HG03354 (cell line): ENCODE measurements at regions not wholly inside any gene's neighbourhood (a gene's known extent, or its start where the extent isn't known, plus 50 kb on each side); places are given as distances from the start of the nearest gene placed in this dataset.

Source experiments
- ATAC-seq: cut with Tn5 transposase; IDR thresholded peaks from one replicate; pipeline ENCODE4 v1.9.1; 2021; ENCODE audit warnings: mild to moderate bottlenecking; ENCODE audit not compliant: unreplicated experiment, poor library complexity, severe bottlenecking

DNA sequence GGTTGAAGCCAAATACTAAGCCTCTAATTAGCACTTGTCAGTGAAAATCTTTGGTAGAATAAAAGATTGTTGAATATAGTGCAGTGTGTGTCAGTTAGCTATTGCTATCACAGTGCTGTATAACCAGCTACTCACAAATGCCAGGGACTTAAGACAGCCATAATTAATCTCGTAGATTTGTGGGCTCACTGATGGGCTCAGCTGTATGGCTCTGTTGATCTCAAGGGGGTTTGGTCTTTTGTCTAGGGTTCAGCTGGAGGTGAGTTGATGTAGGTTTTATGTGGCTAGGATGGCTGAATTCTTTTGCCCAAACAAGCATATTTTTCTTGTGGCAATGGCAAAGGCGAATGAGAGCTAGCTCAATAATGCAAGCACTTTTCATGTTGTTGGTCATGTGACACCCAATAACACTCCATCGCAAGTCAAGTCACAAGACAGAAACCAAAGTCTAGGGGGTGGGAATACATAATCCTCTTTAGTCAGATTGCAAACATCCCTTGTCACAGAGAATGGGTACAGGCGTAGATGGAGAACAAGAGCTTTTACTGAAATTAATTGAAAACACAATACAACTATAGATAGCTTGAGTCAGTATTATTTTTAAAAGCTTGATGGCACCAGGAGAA, 121.7 kb upstream of the EDNRB start:
- ATAC-seq: no peak

DNA sequence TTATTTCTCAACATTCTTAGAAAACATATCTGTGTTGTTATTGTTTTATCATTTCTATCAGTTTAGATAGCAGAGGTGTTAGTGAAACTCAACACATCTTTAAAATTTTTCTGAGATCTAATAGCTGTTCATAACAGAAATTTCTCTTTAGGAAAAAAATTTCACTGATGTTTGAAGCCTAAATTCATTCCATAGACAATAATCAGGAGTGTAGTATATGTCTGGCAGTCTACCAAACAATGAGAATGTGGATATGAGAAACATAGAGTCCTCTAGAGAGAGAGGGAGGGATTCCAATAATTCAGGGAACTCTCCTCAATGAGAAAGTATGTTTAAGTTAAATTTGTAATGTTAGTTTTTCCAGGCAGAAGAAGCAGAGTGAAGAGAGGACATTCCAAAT, 118.2 kb upstream of the EDNRB start:
- no peak for ATAC-seq

- ATAC-seq: no peak
Observed at GRCh38 chr13:78035500-78035899, 116.9 kb upstream of the EDNRB start.

- no peak for ATAC-seq
Observed at GRCh38 chr13:78033509-78033908, 114.9 kb upstream of the EDNRB start.

GRCh38 chr13:78032132-78032531, 113.5 kb upstream of the EDNRB start:
- no peak for ATAC-seq

DNA sequence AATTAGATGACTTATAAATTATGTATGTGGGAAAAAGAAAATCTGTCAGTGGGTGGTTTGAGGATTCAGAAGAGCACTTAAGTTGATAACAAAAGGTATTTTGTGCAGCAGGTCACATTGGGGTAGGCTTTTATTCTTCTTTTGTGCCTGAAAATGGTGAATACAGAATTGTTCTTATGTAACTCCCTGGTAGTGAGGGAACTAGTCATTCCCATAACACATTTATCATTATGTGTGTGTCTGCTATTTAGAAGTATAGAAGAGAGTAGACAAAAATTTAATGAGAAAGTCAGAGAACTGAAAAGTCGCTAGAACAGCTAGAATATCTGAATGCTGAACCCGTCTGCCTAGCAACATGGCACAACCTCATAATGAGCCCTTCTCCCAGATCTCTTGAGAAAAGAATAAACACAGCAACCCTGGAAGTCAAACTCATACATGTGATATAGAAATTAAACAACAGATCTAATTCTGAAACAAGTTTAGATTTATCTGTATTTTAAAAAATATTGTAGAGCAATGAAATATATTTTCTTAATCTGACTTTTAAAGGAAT, 111.8 kb upstream of the EDNRB start:
- ATAC-seq: no peak

- no peak for ATAC-seq
Observed at GRCh38 chr13:78029901-78030300, 111.3 kb upstream of the EDNRB start.

DNA sequence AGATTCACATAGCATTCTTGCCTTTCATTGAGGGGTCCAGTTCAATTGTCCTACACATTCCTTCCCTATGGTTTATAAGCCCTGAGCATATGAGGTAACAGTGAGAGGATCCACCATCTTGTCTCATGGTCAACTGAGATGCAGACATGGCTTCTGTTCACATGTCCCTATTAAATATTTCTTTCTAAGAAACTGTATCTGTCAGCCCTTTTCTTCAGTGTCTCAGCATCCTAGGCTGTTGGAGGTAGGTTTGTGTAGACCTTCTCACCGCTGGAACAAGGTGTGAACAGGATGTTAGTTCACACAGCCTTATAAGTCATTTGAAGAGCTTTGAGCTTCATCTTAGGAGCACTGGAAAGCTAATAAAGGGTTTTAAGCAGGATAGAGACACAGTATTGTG, 110.3 kb upstream of the EDNRB start:
- no peak for ATAC-seq

- ATAC-seq: no peak
Observed at GRCh38 chr13:78024996-78025395, 106.4 kb upstream of the EDNRB start.

DNA sequence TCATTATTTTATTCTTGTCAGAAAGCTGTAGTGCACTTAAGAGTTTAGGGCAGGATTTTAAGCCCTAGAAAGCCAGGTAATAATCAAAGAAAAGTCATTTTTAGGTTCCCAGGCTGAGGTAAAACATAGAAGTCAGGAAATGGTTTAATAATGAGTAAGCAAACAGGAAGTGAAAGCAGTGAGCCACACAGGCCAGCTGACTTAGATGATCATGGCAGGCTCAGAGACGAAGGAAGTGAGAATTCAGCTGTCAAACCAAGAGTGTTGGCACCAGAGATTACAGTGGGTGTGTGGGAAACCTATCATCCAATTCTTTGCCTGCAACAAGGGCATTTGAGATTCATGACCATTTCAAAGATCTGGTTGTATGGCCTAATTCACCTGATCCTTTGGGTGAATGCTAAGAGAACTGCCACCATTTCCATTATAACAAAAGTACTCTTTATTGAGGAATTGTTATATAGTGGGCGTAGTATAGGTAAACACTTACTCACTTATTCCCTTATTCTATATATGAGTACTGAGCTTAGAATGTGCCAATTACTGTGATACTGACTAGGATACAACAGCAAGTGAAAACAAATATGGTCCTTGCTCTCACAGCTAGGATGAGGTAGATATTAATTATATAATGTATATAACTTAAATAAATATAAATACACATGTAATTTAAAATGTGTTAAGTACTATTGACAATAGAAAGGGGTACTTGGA, 103.7 kb upstream of the EDNRB start:
- ATAC-seq: peak; percentile 100

GRCh38 chr13:78020861-78021260, 102.2 kb upstream of the EDNRB start:
- ATAC-seq: no peak

GRCh38 chr13:78015782-78016181, 97.2 kb upstream of the EDNRB start:
- no peak for ATAC-seq

- ATAC-seq: no peak
Observed at GRCh38 chr13:78012046-78012445, 93.4 kb upstream of the EDNRB start.

DNA sequence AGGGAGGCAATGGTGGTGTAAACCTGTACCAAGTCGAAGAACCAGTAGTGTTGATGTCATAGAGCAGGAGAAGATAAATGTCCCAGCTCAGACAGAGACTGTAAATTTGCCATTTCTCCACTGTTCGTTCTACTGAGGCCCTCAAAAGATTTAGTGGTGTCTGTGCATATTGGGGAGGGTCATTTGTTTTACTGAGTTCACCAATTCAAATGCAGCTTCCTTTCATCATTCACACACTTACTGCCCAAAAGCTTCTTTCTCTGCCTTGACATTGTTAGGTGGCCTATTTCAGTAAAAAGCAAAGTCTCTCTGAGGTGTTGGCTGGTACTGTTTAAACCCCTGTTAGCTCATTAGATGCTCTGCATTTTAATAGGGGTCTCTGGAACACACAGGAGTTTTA, 86.2 kb upstream of the EDNRB start:
- no peak for ATAC-seq

GRCh38 chr13:77999746-78000145, 81.1 kb upstream of the EDNRB start:
- ATAC-seq: no peak

DNA sequence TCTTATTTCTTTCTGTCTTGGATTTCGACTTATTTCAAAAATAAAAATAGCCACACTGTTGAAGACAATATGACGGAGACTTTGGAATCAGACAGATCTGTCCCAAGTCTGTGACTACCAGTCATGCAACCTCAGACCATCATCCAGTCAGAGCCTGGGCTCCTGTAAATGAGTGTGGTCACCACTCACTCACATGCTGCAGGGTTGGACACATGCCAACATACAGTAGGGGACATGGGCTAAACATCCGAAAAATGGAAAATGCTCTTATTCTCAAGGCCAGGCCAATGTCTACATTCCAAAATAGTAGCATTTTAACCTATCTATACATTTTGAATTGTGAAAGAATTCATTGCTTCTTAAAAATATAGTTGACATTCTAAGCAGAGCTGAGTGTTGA, 75.5 kb upstream of the EDNRB start:
- ATAC-seq: no peak

- ATAC-seq: no peak
Observed at GRCh38 chr13:77991003-77991402, 72.4 kb upstream of the EDNRB start.

GRCh38 chr13:77989281-77989680, 70.7 kb upstream of the EDNRB start:
- ATAC-seq: no peak

- no peak for ATAC-seq
Observed at GRCh38 chr13:77988355-77988754, 69.7 kb upstream of the EDNRB start.

DNA sequence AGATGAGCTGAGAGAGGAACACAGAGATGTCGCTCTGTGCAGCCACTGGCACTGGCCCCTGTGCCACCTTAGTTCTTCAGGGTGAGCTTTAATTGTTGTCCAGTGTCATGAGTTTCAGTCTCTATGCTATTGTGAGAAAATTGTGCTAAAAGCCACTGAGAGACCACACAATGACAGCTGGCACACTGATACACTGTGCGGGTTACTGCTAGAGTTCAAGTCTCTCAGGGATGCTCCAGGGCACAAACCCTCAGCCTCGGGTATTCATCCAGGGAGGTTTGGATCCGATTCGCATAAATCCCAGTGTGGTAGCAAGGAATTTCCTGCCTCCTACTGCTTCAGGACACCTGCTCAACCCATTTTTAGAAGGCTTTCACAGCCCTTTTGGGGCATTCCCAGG, 68.1 kb upstream of the EDNRB start:
- ATAC-seq: no peak

DNA sequence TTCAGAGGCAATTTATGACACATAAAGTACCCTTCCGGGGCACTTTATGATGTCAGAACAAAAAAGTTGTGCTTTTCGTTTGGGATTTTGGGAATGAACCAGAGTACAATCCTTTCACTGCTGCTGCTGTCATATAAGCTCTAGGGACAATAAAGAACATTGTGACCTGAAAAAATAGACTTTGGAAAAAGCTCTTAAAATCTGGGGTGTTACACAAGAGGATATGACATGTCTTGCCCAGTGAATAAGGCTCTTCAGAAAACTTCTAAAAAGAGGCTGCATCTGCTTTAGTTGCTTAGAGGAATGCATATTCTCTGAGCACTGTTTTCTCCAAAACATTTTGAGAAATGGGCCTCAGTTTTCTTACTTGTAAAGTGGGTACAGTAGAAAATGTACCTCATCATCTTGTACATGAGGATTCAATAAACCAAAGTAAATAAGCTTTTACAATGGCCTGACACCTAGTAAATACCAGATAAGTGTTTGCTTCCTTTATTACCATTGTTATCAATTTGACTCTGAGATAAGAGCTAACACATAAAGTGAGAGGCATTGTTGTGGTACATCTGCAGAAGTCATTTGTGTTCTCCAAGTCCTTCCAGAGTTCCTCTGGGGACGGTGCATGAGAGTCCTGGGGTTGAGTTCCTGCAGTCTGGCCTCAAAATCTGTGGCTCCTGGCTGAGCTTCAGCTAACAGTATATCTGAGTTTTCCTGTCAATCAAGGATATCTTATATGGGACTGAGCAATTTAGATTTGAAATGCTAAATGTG, 67.4 kb upstream of the EDNRB start:
- ATAC-seq: no peak
